Endothelial cell of umbilical vein (primary cell): ENCODE measurements at regions not wholly inside any gene's neighbourhood (a gene's known extent, or its start where the extent isn't known, plus 50 kb on each side); places are given as distances from the start of the nearest gene placed in this dataset.

Source experiments
- BruUV-seq: library from RNA; stranded (reverse); fragments of 400-500 nt; replicated peaks from 2 replicates; lab custom pipeline; 2021; lab: Mats Ljungman, UMichigan
- CTCF ChIA-PET: fragments of 300-600, 350-600 bp; sonication (Branson Sonifier 250); formaldehyde crosslinking; loops from one replicate; lab custom pipeline; 2021; ENCODE audit warnings: antibody characterized with exemption, inconsistent platforms; lab: Charles Lee
- POLR2A ChIA-PET: fragments of 300-600, 350-600 bp; sonication (Branson Sonifier 250); formaldehyde crosslinking; loops from one replicate; lab custom pipeline; 2021; ENCODE audit warnings: antibody characterized with exemption, inconsistent platforms; lab: Charles Lee
- DNase-seq: peaks from one replicate; pipeline ENCODE4 v3.0.0-alpha.2; 2011; ENCODE audit warnings: low read depth, low spot score
- FAIRE-seq: peaks from 2 replicates; lab custom pipeline; 2011; peaks lifted over from hg19 to GRCh38; lab: Jason Lieb, UNC
- H2AFZ ChIP-seq: 2 replicates; pipeline ENCODE4 v1.6.0; 2012; ENCODE audit warnings: low read depth, low read length, control low read depth, inconsistent platforms
- H3K27ac ChIP-seq: 2 replicates; pipeline ENCODE4 v1.5.1; 2011; ENCODE audit warnings: low read depth, mild to moderate bottlenecking, control low read depth, low read length, moderate library complexity; ENCODE audit not compliant: insufficient read depth
- H3K27me3 ChIP-seq, 2 experiments: 2 replicates each; pipeline versions ENCODE4 v1.6.0 to v1.6.1; 2011; ENCODE audit warnings: low read length in 2 of 2, mixed read lengths in 1 of 2; ENCODE audit not compliant: control insufficient read depth in 2 of 2, insufficient read depth in 2 of 2
- H3K36me3 ChIP-seq, 2 experiments: 2 replicates in 1 of 2; 3 replicates in 1 of 2; pipeline ENCODE4 v1.5.1; 2011; ENCODE audit warnings: low read length in 2 of 2, mild to moderate bottlenecking in 1 of 2, moderate library complexity in 1 of 2; ENCODE audit not compliant: control insufficient read depth in 2 of 2, insufficient read depth in 2 of 2; ENCODE audit errors: extremely low read depth in 1 of 2
- H3K4me1 ChIP-seq: 3 replicates; pipeline ENCODE4 v1.5.1; 2011; ENCODE audit warnings: mild to moderate bottlenecking, low read length; ENCODE audit not compliant: control insufficient read depth, insufficient read depth; ENCODE audit errors: extremely low read depth
- H3K4me2 ChIP-seq: 2 replicates; pipeline ENCODE4 v1.6.1; 2011; ENCODE audit warnings: low read length, control low read depth, mixed read lengths; ENCODE audit not compliant: insufficient read depth
- H3K4me3 ChIP-seq, 3 experiments: fragments of 200-600 bp in 1 of 3; sonication (generic), shearing (Covaris generic) in 1 of 3; replicated peaks in 1 of 3; 2 replicates each; pipeline ENCODE4 v1.5.1; 2011 to 2016; ENCODE audit warnings: control low read depth in 3 of 3, low read length in 3 of 3, mild to moderate bottlenecking in 2 of 3, inconsistent platforms in 1 of 3, low read depth in 1 of 3, moderate library complexity in 1 of 3; ENCODE audit not compliant: insufficient read depth in 1 of 3
- H3K79me2 ChIP-seq: 2 replicates; pipeline ENCODE4 v1.6.0; 2012; ENCODE audit warnings: low read length, inconsistent platforms; ENCODE audit not compliant: control insufficient read depth, insufficient read depth
- H3K9ac ChIP-seq: replicated peaks from 2 replicates; pipeline ENCODE3; 2011; ENCODE audit warnings: low read length, control low read depth; ENCODE audit not compliant: insufficient read depth; ENCODE audit errors: extremely low read depth
- H3K9me1 ChIP-seq: replicated peaks from 3 replicates; pipeline ENCODE4 v1.6.0; 2011; ENCODE audit warnings: mild to moderate bottlenecking, low read length; ENCODE audit not compliant: control insufficient read depth, insufficient read depth; ENCODE audit errors: extremely low read depth
- H3K9me3 ChIP-seq: replicated peaks from 2 replicates; pipeline ENCODE4 v1.5.1; 2012; ENCODE audit warnings: low read length, inconsistent platforms; ENCODE audit not compliant: control insufficient read depth, insufficient read depth
- H4K20me1 ChIP-seq: replicated peaks from 2 replicates; pipeline ENCODE3; 2011; ENCODE audit warnings: mild to moderate bottlenecking, low read length; ENCODE audit not compliant: control insufficient read depth, insufficient read depth; ENCODE audit errors: extremely low read depth
- EZH2 ChIP-seq: IDR thresholded peaks from 2 replicates; pipeline ENCODE4 v1.6.1; 2012; ENCODE audit warnings: borderline replicate concordance, low read depth, mild to moderate bottlenecking, moderate library complexity, low read length, inconsistent platforms; ENCODE audit not compliant: severe bottlenecking
- FOS ChIP-seq: IDR thresholded peaks from 2 replicates; pipeline ENCODE4 v1.6.1; 2011; ENCODE audit warnings: mild to moderate bottlenecking, low read length, moderate library complexity, borderline replicate concordance; ENCODE audit not compliant: insufficient read depth
- GATA2 ChIP-seq: IDR thresholded peaks from 2 replicates; pipeline ENCODE4 v1.7.0; 2011; ENCODE audit warnings: low read depth, mild to moderate bottlenecking, moderate library complexity, mixed read lengths, low read length; ENCODE audit not compliant: insufficient read length, insufficient read depth
- JUN ChIP-seq: IDR thresholded peaks from 2 replicates; pipeline ENCODE4 v1.6.1; 2011; ENCODE audit warnings: borderline replicate concordance, low read depth; ENCODE audit not compliant: insufficient read length, insufficient read depth
- MYC ChIP-seq: IDR thresholded peaks from one replicate; pipeline ENCODE4 v1.6.1; 2011; ENCODE audit warnings: mild to moderate bottlenecking, low read depth, low read length
- POLR2A ChIP-seq: IDR thresholded peaks from 2 replicates; pipeline ENCODE4 v1.6.1; 2012; ENCODE audit warnings: low read depth, mild to moderate bottlenecking, control low read depth, low read length
- POLR2AphosphoS5 ChIP-seq: IDR thresholded peaks from 2 replicates; pipeline ENCODE4 v1.6.1; 2012; ENCODE audit warnings: low read depth, mild to moderate bottlenecking, control low read depth, low read length, moderate library complexity; ENCODE audit not compliant: insufficient read depth
- dilution Hi-C: fragments of 300-500 bp; cut with MboI; formaldehyde crosslinking; loops from one replicate; pipeline ENCODE4 v1.15.0; 2019; ENCODE audit warnings: low sequenced_read_pairs; ENCODE audit not compliant: extremely low pct_ligation_motif_present
- intact Hi-C: fragments of 100-400 bp; cut with micrococcal nuclease; formaldehyde crosslinking; loops from one replicate; pipeline ENCODE4 v1.10.0; 2022
- TF ChIP-seq, protein P1 (sequence below): IDR thresholded peaks from 2 replicates; pipeline ENCODE4 v1.6.1; 2011; ENCODE audit not compliant: insufficient read depth, insufficient read length
- TF ChIP-seq, protein P2 (sequence below), 2 donors: IDR thresholded peaks; 1 replicate in 1 of 2; 2 replicates in 1 of 2; pipeline ENCODE4 v1.5.1; 2011; ENCODE audit warnings: low read length in 2 of 2, mild to moderate bottlenecking in 2 of 2, moderate library complexity in 2 of 2, control low read depth in 1 of 2, inconsistent platforms in 1 of 2, low read depth in 1 of 2; ENCODE audit not compliant: insufficient read depth in 1 of 2; ENCODE audit errors: extremely low read depth in 1 of 2

DNA sequence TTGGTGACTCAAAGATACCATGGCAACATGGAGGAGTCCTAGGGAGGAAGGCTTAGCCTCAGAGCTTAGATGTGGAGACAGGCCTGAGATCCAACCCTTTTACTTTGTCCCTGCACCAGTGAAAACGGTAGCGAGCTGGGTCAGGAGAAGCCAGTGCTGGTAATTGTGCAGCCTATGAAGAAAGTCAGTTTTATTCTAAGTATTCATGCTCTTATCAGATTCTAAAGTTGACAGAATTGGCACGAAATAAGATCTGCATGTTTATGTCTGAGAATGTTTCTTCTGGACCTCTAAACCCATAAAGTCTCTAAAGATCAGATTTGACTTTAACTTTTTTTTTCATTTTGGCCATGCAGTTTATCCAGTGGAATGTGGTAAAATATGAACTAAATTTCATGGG lies 93.8 kb downstream of the SCG2 start:
- no peak overlapping the region for H3K4me3 ChIP-seq
- dilution Hi-C loops (no loop called here), intact Hi-C loops (no loop called here)
- ChIA-PET CTCF (interaction anchor here (1.4 kb wide), 1 partner anchor 21 kb away, joined by 3 read pairs; no protein-coding TSS in a partner anchor), POLR2A (no interaction called here)
- H3K4me1 ChIP-seq, result no peaks in the 10 kb centered on the region
- no peak overlapping the region for H3K27ac ChIP-seq
- no peaks in the 10 kb centered on the region for H3K9me3 ChIP-seq
- no peaks in the 10 kb centered on the region for H3K9me1 ChIP-seq
- no peak for FAIRE-seq
- H2AFZ ChIP-seq, result no peak overlapping the region
- no peak overlapping the region for H3K9ac ChIP-seq
- no peaks in the 10 kb centered on the region for H3K79me2 ChIP-seq
- no peak overlapping the region for H3K4me2 ChIP-seq
- H3K27me3 ChIP-seq, result no peaks in the 10 kb centered on the region
- BruUV-seq, result no TSS peak
- no peak for DNase-seq
- TF ChIP-seq JUN (no peak), POLR2AphosphoS5 (no peak), GATA2 (no peak), MYC (no peak), FOS (no peak), POLR2A (no peak), EZH2 (no peak)
- TF ChIP-seq, protein P1, sequence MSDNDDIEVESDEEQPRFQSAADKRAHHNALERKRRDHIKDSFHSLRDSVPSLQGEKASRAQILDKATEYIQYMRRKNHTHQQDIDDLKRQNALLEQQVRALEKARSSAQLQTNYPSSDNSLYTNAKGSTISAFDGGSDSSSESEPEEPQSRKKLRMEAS, result no peak
- TF ChIP-seq, protein P2, sequence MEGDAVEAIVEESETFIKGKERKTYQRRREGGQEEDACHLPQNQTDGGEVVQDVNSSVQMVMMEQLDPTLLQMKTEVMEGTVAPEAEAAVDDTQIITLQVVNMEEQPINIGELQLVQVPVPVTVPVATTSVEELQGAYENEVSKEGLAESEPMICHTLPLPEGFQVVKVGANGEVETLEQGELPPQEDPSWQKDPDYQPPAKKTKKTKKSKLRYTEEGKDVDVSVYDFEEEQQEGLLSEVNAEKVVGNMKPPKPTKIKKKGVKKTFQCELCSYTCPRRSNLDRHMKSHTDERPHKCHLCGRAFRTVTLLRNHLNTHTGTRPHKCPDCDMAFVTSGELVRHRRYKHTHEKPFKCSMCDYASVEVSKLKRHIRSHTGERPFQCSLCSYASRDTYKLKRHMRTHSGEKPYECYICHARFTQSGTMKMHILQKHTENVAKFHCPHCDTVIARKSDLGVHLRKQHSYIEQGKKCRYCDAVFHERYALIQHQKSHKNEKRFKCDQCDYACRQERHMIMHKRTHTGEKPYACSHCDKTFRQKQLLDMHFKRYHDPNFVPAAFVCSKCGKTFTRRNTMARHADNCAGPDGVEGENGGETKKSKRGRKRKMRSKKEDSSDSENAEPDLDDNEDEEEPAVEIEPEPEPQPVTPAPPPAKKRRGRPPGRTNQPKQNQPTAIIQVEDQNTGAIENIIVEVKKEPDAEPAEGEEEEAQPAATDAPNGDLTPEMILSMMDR (IDR thresholded peaks at IDR 0.05; ENCODE audit: extremely low read depth in 1 of 2, insufficient read depth in 1 of 2, low read depth in 1 of 2, low read length in 2 of 2), result no peak
- no peaks in the 10 kb centered on the region for H3K36me3 ChIP-seq
- no peaks in the 10 kb centered on the region for H4K20me1 ChIP-seq
